ENCODE measurements at regions not wholly inside any gene's neighbourhood (a gene's known extent, or its start where the extent isn't known, plus 50 kb on each side); places are given as distances from the start of the nearest gene placed in this dataset.

- TF ChIP-seq ARID4B (CRISPR knock-in tag; IDR thresholded peaks at IDR 0.05; ENCODE audit: borderline replicate concordance) (no peak), CDX4 (CRISPR knock-in tag; IDR thresholded peaks at IDR 0.05; ENCODE audit: borderline replicate concordance) (no peak)
Measured at GRCh38 chr15:69782809-69783208, 314.9 kb downstream of the TLE3 start (continued).

- Mint-ChIP-seq H3K36me3 (no peaks in the 10 kb centered on the region), H3K9me3 (0 out of 2 replicates have a peak, but pooled peaks cover 6% of the 10 kb centered on the region), H3K27me3 (ENCODE audit: low read depth) (no peaks in the 10 kb centered on the region), H3K27ac (no peak overlapping the region), H3K4me3 (no peak overlapping the region), H3K4me1 (peaks cover 13% of the 10 kb centered on the region)
- POLR2A ChIA-PET, result no interaction called here
- ATAC-seq (no peak), DNase-seq (ENCODE audit: low spot score) (no peak)
- CTCF ChIA-PET, result no interaction called here
- TF ChIP-seq OVOL2 (CRISPR knock-in tag; IDR thresholded peaks at IDR 0.05; ENCODE audit: borderline replicate concordance) (no peak), RORB (CRISPR knock-in tag; IDR thresholded peaks at IDR 0.05) (no peak), HMGXB4 (CRISPR knock-in tag; IDR thresholded peaks at IDR 0.05) (no peak), SMAD3 (CRISPR knock-in tag; IDR thresholded peaks at IDR 0.05; ENCODE audit: borderline replicate concordance) (no peak), ZNF396 (CRISPR knock-in tag; IDR thresholded peaks at IDR 0.05; ENCODE audit: borderline replicate concordance) (no peak), ARID4B (CRISPR knock-in tag; IDR thresholded peaks at IDR 0.05; ENCODE audit: borderline replicate concordance) (no peak), ZNF263 (CRISPR knock-in tag; IDR thresholded peaks at IDR 0.05; ENCODE audit: low read depth) (no peak), ZNF416 (CRISPR knock-in tag; IDR thresholded peaks at IDR 0.05) (no peak), ZMAT4 (CRISPR knock-in tag; IDR thresholded peaks at IDR 0.05) (no peak), RELA (CRISPR knock-in tag; IDR thresholded peaks at IDR 0.05; ENCODE audit: borderline replicate concordance) (no peak), AFF4 (CRISPR knock-in tag; IDR thresholded peaks at IDR 0.05; ENCODE audit: borderline replicate concordance) (no peak), TEAD4 (CRISPR knock-in tag; IDR thresholded peaks at IDR 0.05) (no peak), ZNF425 (CRISPR knock-in tag; conservative IDR thresholded peaks at IDR 0.05) (no peak), ZNF232 (CRISPR knock-in tag; IDR thresholded peaks at IDR 0.05) (no peak), USF1 (CRISPR knock-in tag; IDR thresholded peaks at IDR 0.05) (no peak), FOXK1 (CRISPR knock-in tag; IDR thresholded peaks at IDR 0.05) (no peak)
Measured at GRCh38 chr15:69783211-69783610, 314.5 kb downstream of the TLE3 start.

All from WTC11 (cell line).